ENCODE measurements at regions not wholly inside any gene's neighbourhood (a gene's known extent, or its start where the extent isn't known, plus 50 kb on each side); places are given as distances from the start of the nearest gene placed in this dataset.

DNA sequence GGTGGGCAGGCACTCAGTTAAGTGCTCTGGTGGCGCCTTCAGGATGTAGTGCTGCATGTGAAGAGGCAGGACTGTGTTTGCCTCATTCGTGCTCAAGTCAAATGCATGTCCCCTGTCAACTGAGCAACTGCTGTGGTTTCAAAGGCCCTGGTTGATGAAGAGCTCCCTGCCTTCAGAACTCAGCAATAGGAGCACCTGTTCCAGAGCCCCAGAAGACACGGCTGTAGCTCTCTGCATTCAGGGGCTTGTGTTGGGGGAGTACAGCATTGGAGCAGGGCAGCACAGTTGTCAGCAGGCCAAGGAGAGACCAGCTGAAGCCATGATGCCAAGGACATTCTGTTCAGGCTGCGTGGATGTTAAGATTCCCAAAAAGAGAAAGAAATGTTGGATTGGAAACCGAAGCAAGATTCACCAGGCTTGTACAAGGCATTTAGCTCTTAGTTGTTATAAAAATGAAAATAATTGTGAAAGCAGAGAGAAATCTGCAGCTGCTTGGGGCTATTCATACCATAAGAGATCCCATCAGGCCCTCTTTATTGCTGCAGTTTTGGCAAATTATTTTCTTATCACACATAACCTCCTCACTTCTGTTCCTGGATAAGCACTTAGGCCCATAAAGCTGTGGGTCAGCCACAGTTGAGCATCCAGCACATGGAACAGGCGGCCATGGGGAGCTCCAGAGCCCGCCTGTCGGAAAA is 252.4 kb upstream of the ZNF521 start:
- H3K4me1 ChIP-seq (ENCODE audit: low read length) = no peaks in the 10 kb centered on the region
- no peak overlapping the region for H2AFZ ChIP-seq (ENCODE audit: low read depth, low read length)
- H3K9ac ChIP-seq (ENCODE audit: low read length) = no peak overlapping the region
- H3K36me3 ChIP-seq (replicated peaks; ENCODE audit: low read depth, low read length) = no peaks in the 10 kb centered on the region
- H3K79me2 ChIP-seq (ENCODE audit: low read length) = no peaks in the 10 kb centered on the region
- no peak for TF ChIP-seq EZH2phosphoT487 (IDR thresholded peaks at IDR 0.05; ENCODE audit: low read depth)
- TF ChIP-seq, protein P1, sequence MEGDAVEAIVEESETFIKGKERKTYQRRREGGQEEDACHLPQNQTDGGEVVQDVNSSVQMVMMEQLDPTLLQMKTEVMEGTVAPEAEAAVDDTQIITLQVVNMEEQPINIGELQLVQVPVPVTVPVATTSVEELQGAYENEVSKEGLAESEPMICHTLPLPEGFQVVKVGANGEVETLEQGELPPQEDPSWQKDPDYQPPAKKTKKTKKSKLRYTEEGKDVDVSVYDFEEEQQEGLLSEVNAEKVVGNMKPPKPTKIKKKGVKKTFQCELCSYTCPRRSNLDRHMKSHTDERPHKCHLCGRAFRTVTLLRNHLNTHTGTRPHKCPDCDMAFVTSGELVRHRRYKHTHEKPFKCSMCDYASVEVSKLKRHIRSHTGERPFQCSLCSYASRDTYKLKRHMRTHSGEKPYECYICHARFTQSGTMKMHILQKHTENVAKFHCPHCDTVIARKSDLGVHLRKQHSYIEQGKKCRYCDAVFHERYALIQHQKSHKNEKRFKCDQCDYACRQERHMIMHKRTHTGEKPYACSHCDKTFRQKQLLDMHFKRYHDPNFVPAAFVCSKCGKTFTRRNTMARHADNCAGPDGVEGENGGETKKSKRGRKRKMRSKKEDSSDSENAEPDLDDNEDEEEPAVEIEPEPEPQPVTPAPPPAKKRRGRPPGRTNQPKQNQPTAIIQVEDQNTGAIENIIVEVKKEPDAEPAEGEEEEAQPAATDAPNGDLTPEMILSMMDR (IDR thresholded peaks at IDR 0.05; ENCODE audit: low read depth, low read length) = no peak
- H4K20me1 ChIP-seq (ENCODE audit: insufficient read depth, low read length) = no peaks in the 10 kb centered on the region
- H3K27me3 ChIP-seq (ENCODE audit: low read depth, low read length) = no peaks in the 10 kb centered on the region; the same call in 1 of the 2 replicates
- H3K4me3 ChIP-seq (ENCODE audit: low read length) = no peak overlapping the region
- no peak overlapping the region for H3K27ac ChIP-seq (ENCODE audit: low read length)
- no peaks in the 10 kb centered on the region for H3K9me3 ChIP-seq (ENCODE audit: insufficient read depth, low read length)
- H3K4me2 ChIP-seq (ENCODE audit: low read length) = no peak overlapping the region

DNA sequence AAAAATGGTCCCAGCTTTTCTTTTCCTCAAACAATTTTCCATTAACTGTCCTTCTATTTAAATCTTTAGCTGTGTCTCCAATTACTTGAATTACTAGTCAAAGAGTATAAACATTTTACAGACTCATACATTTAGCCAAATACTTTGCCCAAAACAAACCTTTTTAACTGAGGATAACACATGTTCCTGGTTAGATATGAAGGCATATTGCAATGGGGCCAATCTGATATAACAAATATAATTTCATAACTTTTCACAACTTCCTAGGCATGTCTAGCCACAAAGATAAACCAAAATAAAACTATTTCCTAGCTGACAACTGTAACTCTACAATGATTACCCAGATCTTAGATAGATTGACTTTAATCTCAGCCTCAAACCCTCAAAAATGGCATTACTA is 247.5 kb upstream of the ZNF521 start:
- Histone ChIP-seq H2AFZ (ENCODE audit: low read depth, low read length) (no peak overlapping the region), H3K9ac (ENCODE audit: low read length) (no peak overlapping the region), H3K4me3 (ENCODE audit: low read length) (no peak overlapping the region), H3K9me3 (ENCODE audit: insufficient read depth, low read length) (no peaks in the 10 kb centered on the region), H3K27me3 (ENCODE audit: low read depth, low read length) (no peaks in the 10 kb centered on the region; the same call in 1 of the 2 replicates), H3K79me2 (ENCODE audit: low read length) (no peaks in the 10 kb centered on the region), H3K27ac (ENCODE audit: low read length) (no peak overlapping the region), H3K36me3 (replicated peaks; ENCODE audit: low read depth, low read length) (no peaks in the 10 kb centered on the region), H3K4me1 (ENCODE audit: low read length) (no peaks in the 10 kb centered on the region), H3K4me2 (ENCODE audit: low read length) (no peak overlapping the region), H4K20me1 (ENCODE audit: insufficient read depth, low read length) (no peaks in the 10 kb centered on the region)
- no peak for TF ChIP-seq EZH2phosphoT487 (IDR thresholded peaks at IDR 0.05; ENCODE audit: low read depth)
- TF ChIP-seq, protein P1 (IDR thresholded peaks at IDR 0.05; ENCODE audit: low read depth, low read length) = no peak

DNA sequence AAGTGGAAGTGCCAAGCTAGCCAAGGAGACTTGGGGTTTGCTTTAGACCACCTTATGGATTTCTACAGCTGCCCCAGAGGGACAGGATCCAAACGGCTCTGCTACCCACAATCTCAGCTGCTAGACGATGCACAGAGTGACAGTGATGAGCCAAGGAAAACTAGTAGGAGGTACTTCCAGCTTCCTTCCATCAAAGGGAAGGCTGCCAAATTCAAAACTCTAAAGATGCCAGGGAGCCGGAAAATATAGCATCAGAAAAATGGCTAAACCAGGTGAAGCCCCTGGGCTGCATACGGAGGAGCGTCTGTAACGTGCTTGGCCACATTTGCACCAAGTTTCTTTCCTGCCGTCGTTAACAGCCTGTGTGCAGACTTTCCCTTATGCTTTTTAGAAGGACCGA is 245.5 kb upstream of the ZNF521 start:
- Histone ChIP-seq H3K27me3 (ENCODE audit: low read depth, low read length) (no peaks in the 10 kb centered on the region; the same call in 1 of the 2 replicates), H3K9ac (ENCODE audit: low read length) (no peak overlapping the region), H2AFZ (ENCODE audit: low read depth, low read length) (no peak overlapping the region)

DNA sequence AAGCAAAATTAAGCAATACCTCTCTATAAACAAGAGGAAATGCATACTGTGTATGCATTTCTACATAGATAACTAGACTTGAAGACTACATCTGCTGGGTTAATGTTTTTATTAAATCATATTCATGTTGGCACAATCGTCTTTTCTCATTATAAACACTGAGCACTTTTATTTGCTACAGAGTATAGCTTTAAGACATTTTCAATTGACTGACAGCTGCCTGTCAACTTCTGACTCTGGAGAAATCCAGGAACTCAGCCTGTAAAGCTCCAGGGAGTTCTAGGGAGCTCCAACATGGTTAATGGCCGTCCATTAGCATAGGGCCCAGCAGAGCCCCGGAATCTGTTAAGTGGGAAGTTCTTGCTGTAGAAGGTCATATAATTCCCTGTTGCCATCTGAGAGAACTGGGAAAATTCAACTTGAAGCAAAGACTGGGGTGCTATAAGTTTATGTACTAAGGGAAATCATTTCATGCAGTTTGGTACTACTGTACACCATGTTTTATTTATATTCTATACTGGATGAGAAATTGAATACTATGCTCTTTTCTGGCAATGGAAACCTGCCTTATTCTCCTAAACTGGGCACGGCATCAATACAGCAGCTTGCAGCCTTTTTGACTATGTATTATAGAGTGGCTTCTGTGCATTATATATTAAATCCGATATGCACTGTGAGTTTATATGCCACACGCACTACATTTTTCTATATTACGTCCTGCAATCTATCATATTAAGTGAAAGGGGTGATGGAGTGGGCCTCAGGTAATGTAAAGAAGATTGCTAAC is 243.5 kb upstream of the ZNF521 start:
- no peak overlapping the region for H3K4me3 ChIP-seq (ENCODE audit: low read length)
- no peak overlapping the region for H2AFZ ChIP-seq (ENCODE audit: low read depth, low read length)

More for the DNA sequence above, 245.5 kb upstream of the ZNF521 start:
- H3K4me1 ChIP-seq (ENCODE audit: low read length) = no peaks in the 10 kb centered on the region
- no peaks in the 10 kb centered on the region for H4K20me1 ChIP-seq (ENCODE audit: insufficient read depth, low read length)
- H3K4me3 ChIP-seq (ENCODE audit: low read length) = no peak overlapping the region
- H3K79me2 ChIP-seq (ENCODE audit: low read length) = no peaks in the 10 kb centered on the region
- no peak overlapping the region for H3K27ac ChIP-seq (ENCODE audit: low read length)
- TF ChIP-seq, protein P1 (IDR thresholded peaks at IDR 0.05; ENCODE audit: low read depth, low read length) = no peak
- TF ChIP-seq EZH2phosphoT487 (IDR thresholded peaks at IDR 0.05; ENCODE audit: low read depth) = no peak
- no peak overlapping the region for H3K4me2 ChIP-seq (ENCODE audit: low read length)
- no peaks in the 10 kb centered on the region for H3K36me3 ChIP-seq (replicated peaks; ENCODE audit: low read depth, low read length)
- H3K9me3 ChIP-seq (ENCODE audit: insufficient read depth, low read length) = no peaks in the 10 kb centered on the region

More for the DNA sequence above, 243.5 kb upstream of the ZNF521 start:
- H4K20me1 ChIP-seq (ENCODE audit: insufficient read depth, low read length) = no peaks in the 10 kb centered on the region
- no peaks in the 10 kb centered on the region; the same call in 1 of the 2 replicates for H3K27me3 ChIP-seq (ENCODE audit: low read depth, low read length)
- no peak overlapping the region for H3K9ac ChIP-seq (ENCODE audit: low read length)
- no peak overlapping the region for H3K4me2 ChIP-seq (ENCODE audit: low read length)
- H3K27ac ChIP-seq (ENCODE audit: low read length) = no peak overlapping the region
- H3K79me2 ChIP-seq (ENCODE audit: low read length) = no peaks in the 10 kb centered on the region
- TF ChIP-seq, protein P1 (IDR thresholded peaks at IDR 0.05; ENCODE audit: low read depth, low read length) = no peak
- TF ChIP-seq EZH2phosphoT487 (IDR thresholded peaks at IDR 0.05; ENCODE audit: low read depth) = no peak
- H3K9me3 ChIP-seq (ENCODE audit: insufficient read depth, low read length) = no peaks in the 10 kb centered on the region
- no peaks in the 10 kb centered on the region for H3K36me3 ChIP-seq (replicated peaks; ENCODE audit: low read depth, low read length)
- no peaks in the 10 kb centered on the region for H3K4me1 ChIP-seq (ENCODE audit: low read length)

Measured in OCI-LY3 (cell line).